MM.1S (cell line): ENCODE measurements at regions not wholly inside any gene's neighbourhood (a gene's known extent, or its start where the extent isn't known, plus 50 kb on each side); places are given as distances from the start of the nearest gene placed in this dataset.

Experiments
- DNase-seq: peaks from one replicate; pipeline ENCODE4 v3.0.0-alpha.2; 2015
- H2AFZ ChIP-seq: fragments of 300-600 bp; sonication (generic); 2 replicates; pipeline ENCODE4 v1.6.0; 2016; ENCODE audit warnings: antibody characterized with exemption, low read length
- H3F3A ChIP-seq: fragments of 300-600 bp; sonication (generic); 2 replicates; pipeline ENCODE4 v1.6.1; 2016; ENCODE audit warnings: mild to moderate bottlenecking, antibody characterized with exemption, low read length, moderate library complexity, mixed read lengths; ENCODE audit not compliant: insufficient read depth
- H3K27ac ChIP-seq: fragments of 300-600 bp; sonication (generic); 2 replicates; pipeline ENCODE4 v1.5.1; 2016; ENCODE audit warnings: mild to moderate bottlenecking, low read length
- H3K27me3 ChIP-seq: fragments of 300-600 bp; sonication (generic); replicated peaks from 2 replicates; pipeline ENCODE4 v1.6.0; 2016; ENCODE audit warnings: low read length; ENCODE audit not compliant: insufficient read depth
- H3K36me3 ChIP-seq: fragments of 300-600 bp; sonication (generic); replicated peaks from 2 replicates; pipeline ENCODE4 v1.6.1; 2016; ENCODE audit warnings: mild to moderate bottlenecking, low read length, mixed read lengths; ENCODE audit not compliant: insufficient read depth
- H3K4me1 ChIP-seq: fragments of 300-600 bp; sonication (generic); 2 replicates; pipeline ENCODE4 v1.6.1; 2016; ENCODE audit warnings: low read length, mixed read lengths
- H3K4me2 ChIP-seq: fragments of 300-600 bp; sonication (generic); 2 replicates; pipeline ENCODE4 v1.6.0; 2016; ENCODE audit warnings: low read depth, low read length
- H3K4me3 ChIP-seq: fragments of 300-600 bp; sonication (generic); 2 replicates; pipeline ENCODE4 v1.5.1; 2016; ENCODE audit warnings: low read length, mixed read lengths
- H3K79me2 ChIP-seq: fragments of 300-600 bp; sonication (generic); 2 replicates; pipeline ENCODE4 v1.6.1; 2016; ENCODE audit warnings: mixed run types, low read length, mixed read lengths
- H3K9ac ChIP-seq: fragments of 300-600 bp; sonication (generic); 2 replicates; pipeline ENCODE4 v1.6.1; 2016; ENCODE audit warnings: low read length, mixed read lengths
- H3K9me2 ChIP-seq: fragments of 300-600 bp; sonication (generic); replicated peaks from 2 replicates; pipeline ENCODE4 v1.6.1; 2016; ENCODE audit warnings: mild to moderate bottlenecking, low read length, mixed read lengths; ENCODE audit not compliant: insufficient read depth
- H3K9me3 ChIP-seq: fragments of 300-600 bp; sonication (generic); replicated peaks from 2 replicates; pipeline ENCODE4 v1.6.1; 2016; ENCODE audit warnings: mild to moderate bottlenecking, low read length, mixed read lengths; ENCODE audit not compliant: insufficient read depth
- H4K20me1 ChIP-seq: fragments of 300-600 bp; sonication (generic); 2 replicates; pipeline ENCODE4 v1.6.1; 2016; ENCODE audit warnings: mild to moderate bottlenecking, low read length, moderate library complexity, mixed read lengths; ENCODE audit not compliant: insufficient read depth
- EZH2 ChIP-seq: fragments of 300-600 bp; sonication (generic); optimal IDR thresholded peaks from 2 replicates; pipeline ENCODE3; 2017; ENCODE audit warnings: low read depth, mild to moderate bottlenecking, antibody characterized with exemption, low read length, mixed read lengths
- EZH2phosphoT487 ChIP-seq: fragments of 300-600 bp; sonication (generic); IDR thresholded peaks from 2 replicates; pipeline ENCODE4 v1.6.1; 2018; ENCODE audit warnings: antibody characterized with exemption, low read length
- TF ChIP-seq, protein P1 (sequence below): fragments of 300-600 bp; sonication (generic); IDR thresholded peaks from 2 replicates; pipeline ENCODE4 v1.5.1; 2016; ENCODE audit warnings: antibody characterized with exemption, low read length, mixed read lengths

- no peaks in the 10 kb centered on the region for H3K9me2 ChIP-seq
- no peaks in the 10 kb centered on the region for H3F3A ChIP-seq
- H3K9me3 ChIP-seq = no peaks in the 10 kb centered on the region
- no peak overlapping the region for H3K4me2 ChIP-seq
- no peak overlapping the region for H3K9ac ChIP-seq
- TF ChIP-seq EZH2phosphoT487 (no peak), EZH2 (no peak)
- TF ChIP-seq, protein P1, sequence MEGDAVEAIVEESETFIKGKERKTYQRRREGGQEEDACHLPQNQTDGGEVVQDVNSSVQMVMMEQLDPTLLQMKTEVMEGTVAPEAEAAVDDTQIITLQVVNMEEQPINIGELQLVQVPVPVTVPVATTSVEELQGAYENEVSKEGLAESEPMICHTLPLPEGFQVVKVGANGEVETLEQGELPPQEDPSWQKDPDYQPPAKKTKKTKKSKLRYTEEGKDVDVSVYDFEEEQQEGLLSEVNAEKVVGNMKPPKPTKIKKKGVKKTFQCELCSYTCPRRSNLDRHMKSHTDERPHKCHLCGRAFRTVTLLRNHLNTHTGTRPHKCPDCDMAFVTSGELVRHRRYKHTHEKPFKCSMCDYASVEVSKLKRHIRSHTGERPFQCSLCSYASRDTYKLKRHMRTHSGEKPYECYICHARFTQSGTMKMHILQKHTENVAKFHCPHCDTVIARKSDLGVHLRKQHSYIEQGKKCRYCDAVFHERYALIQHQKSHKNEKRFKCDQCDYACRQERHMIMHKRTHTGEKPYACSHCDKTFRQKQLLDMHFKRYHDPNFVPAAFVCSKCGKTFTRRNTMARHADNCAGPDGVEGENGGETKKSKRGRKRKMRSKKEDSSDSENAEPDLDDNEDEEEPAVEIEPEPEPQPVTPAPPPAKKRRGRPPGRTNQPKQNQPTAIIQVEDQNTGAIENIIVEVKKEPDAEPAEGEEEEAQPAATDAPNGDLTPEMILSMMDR = no peak
- H2AFZ ChIP-seq = no peak overlapping the region
- no peaks in the 10 kb centered on the region for H3K4me1 ChIP-seq
- no peak overlapping the region for H3K27ac ChIP-seq
- DNase-seq = no peak
- H3K36me3 ChIP-seq = no peaks in the 10 kb centered on the region
- no peak overlapping the region for H3K4me3 ChIP-seq
- H4K20me1 ChIP-seq = no peaks in the 10 kb centered on the region
- no peaks in the 10 kb centered on the region for H3K79me2 ChIP-seq
- H3K27me3 ChIP-seq = no peaks in the 10 kb centered on the region
These were observed 2204.8 kb downstream of the TP53TG3F start for GRCh38 chr16:35664091-35664693.

- no peaks in the 10 kb centered on the region for H3K79me2 ChIP-seq
- H4K20me1 ChIP-seq = no peaks in the 10 kb centered on the region
- DNase-seq = no peak
- H3K4me2 ChIP-seq = no peak overlapping the region
- H3F3A ChIP-seq = no peaks in the 10 kb centered on the region
- no peaks in the 10 kb centered on the region for H3K9me3 ChIP-seq
- H3K9ac ChIP-seq = no peak overlapping the region
- H3K36me3 ChIP-seq = no peaks in the 10 kb centered on the region; the same call in 1 of the 2 replicates
- no peak overlapping the region for H2AFZ ChIP-seq
- TF ChIP-seq EZH2 (no peak), EZH2phosphoT487 (no peak)
- TF ChIP-seq, protein P1 = no peak
- H3K27me3 ChIP-seq = no peaks in the 10 kb centered on the region
- no peaks in the 10 kb centered on the region for H3K9me2 ChIP-seq
- H3K27ac ChIP-seq = no peak overlapping the region
- H3K4me1 ChIP-seq = no peaks in the 10 kb centered on the region
- no peak overlapping the region for H3K4me3 ChIP-seq
These were observed 2225.7 kb downstream of the TP53TG3F start for GRCh38 chr16:35685085-35685484.

GRCh38 chr16:35686595-35686994, 2227.2 kb downstream of the TP53TG3F start:
- Histone ChIP-seq H3K9ac (no peak overlapping the region), H3K4me2 (no peak overlapping the region), H3K9me2 (no peaks in the 10 kb centered on the region), H3K9me3 (no peaks in the 10 kb centered on the region), H3K4me1 (no peaks in the 10 kb centered on the region), H3K79me2 (no peaks in the 10 kb centered on the region), H3F3A (no peaks in the 10 kb centered on the region), H3K27me3 (no peaks in the 10 kb centered on the region), H3K27ac (no peak overlapping the region), H3K36me3 (no peaks in the 10 kb centered on the region; the same call in 1 of the 2 replicates), H4K20me1 (no peaks in the 10 kb centered on the region), H3K4me3 (no peak overlapping the region), H2AFZ (no peak overlapping the region)
- no peak for DNase-seq
- TF ChIP-seq EZH2 = no peak
- TF ChIP-seq, protein P1 = no peak
- no peak for TF ChIP-seq EZH2phosphoT487
